Ishikawa (cell line): ENCODE measurements at regions not wholly inside any gene's neighbourhood (a gene's known extent, or its start where the extent isn't known, plus 50 kb on each side); places are given as distances from the start of the nearest gene placed in this dataset.

Experiments used
- CEBPB ChIP-seq: IDR thresholded peaks from 2 replicates; pipeline ENCODE4 v1.6.1; 2012
- EGR1 ChIP-seq: IDR thresholded peaks from 2 replicates; pipeline ENCODE4 v1.6.1; 2012
- EP300 ChIP-seq: IDR thresholded peaks from 2 replicates; pipeline ENCODE4 v1.6.1; 2012; ENCODE audit warnings: borderline replicate concordance
- FOXM1 ChIP-seq: IDR thresholded peaks from 2 replicates; pipeline ENCODE4 v1.6.1; 2012; ENCODE audit warnings: low read depth, borderline replicate concordance
- MAX ChIP-seq: IDR thresholded peaks from 2 replicates; pipeline ENCODE4 v1.6.1; 2012
- NFIC ChIP-seq: IDR thresholded peaks from 2 replicates; pipeline ENCODE4 v1.6.1; 2012
- REST ChIP-seq: IDR thresholded peaks from 2 replicates; pipeline ENCODE4 v1.6.1; 2012; ENCODE audit warnings: low read depth, mild to moderate bottlenecking
- TAF1 ChIP-seq: IDR thresholded peaks from 2 replicates; pipeline ENCODE4 v1.6.1; 2012; ENCODE audit warnings: low read depth, mild to moderate bottlenecking

- TF ChIP-seq MAX (no peak), EP300 (no peak), FOXM1 (no peak), REST (no peak), NFIC (no peak), EGR1 (no peak), TAF1 (no peak), CEBPB (no peak)
Measured at GRCh38 chr10:114879541-114880158, 58.1 kb downstream of the FHIP2A start.
